ENCODE measurements at regions not wholly inside any gene's neighbourhood (a gene's known extent, or its start where the extent isn't known, plus 50 kb on each side); places are given as distances from the start of the nearest gene placed in this dataset.
"Not testable (repeated sequence)": the region's sequence is repeated elsewhere in the genome, so short reads cannot be mapped to it uniquely, and the experiment has no call there.

GRCh38 chr7:35869117-35869516 lies 68.3 kb downstream of the SEPTIN7 start:
- no CpG with 5 or more reads among the region's 1 CpG for WGBS (ENCODE audit: extremely low coverage, insufficient coverage, low lambda C conversion rate)
- not testable (repeated sequence) for H3K4me2 ChIP-seq (ENCODE audit: low read length); H3K27me3 ChIP-seq (ENCODE audit: insufficient read depth, low read length, poor library complexity); H3K4me3 ChIP-seq (ENCODE audit: low read length); H3K9ac ChIP-seq (ENCODE audit: low read length); H2AK5ac ChIP-seq (ENCODE audit: low read length); H3K23ac ChIP-seq (ENCODE audit: low read length); DNase-seq; H2BK15ac ChIP-seq (replicated peaks; ENCODE audit: low read depth); H2BK120ac ChIP-seq (ENCODE audit: low read depth, low read length); H3K56ac ChIP-seq (ENCODE audit: low read length); H2BK5ac ChIP-seq (ENCODE audit: low read length); H4K5ac ChIP-seq (ENCODE audit: low read length); H4K8ac ChIP-seq (ENCODE audit: low read depth, low read length); H3K79me2 ChIP-seq (ENCODE audit: control insufficient read depth, insufficient read depth, low read length); H3K18ac ChIP-seq (ENCODE audit: low read length); H3K79me1 ChIP-seq (ENCODE audit: low read length); H3K36me3 ChIP-seq (ENCODE audit: control insufficient read depth, insufficient read depth, low read length); H3K4me1 ChIP-seq (ENCODE audit: control insufficient read depth, low read depth, low read length); H3K27ac ChIP-seq (ENCODE audit: low read depth, low read length); H3K4ac ChIP-seq (ENCODE audit: low read depth, low read length)

- no peaks in the 10 kb centered on the region for H3K4me1 ChIP-seq (ENCODE audit: control insufficient read depth, low read depth, low read length)
- no CpG with 5 or more reads among the region's 5 CpGs for WGBS (ENCODE audit: extremely low coverage, insufficient coverage, low lambda C conversion rate)
- no peak overlapping the region for H2BK15ac ChIP-seq (replicated peaks; ENCODE audit: low read depth)
- no peak overlapping the region for H2BK5ac ChIP-seq (ENCODE audit: low read length)
- no peak overlapping the region for H3K4me3 ChIP-seq (ENCODE audit: low read length)
- H2BK120ac ChIP-seq (ENCODE audit: low read depth, low read length): no peak overlapping the region
- H3K36me3 ChIP-seq (ENCODE audit: control insufficient read depth, insufficient read depth, low read length): peaks cover 2% of the 10 kb centered on the region
- H3K4ac ChIP-seq (ENCODE audit: low read depth, low read length): no peak overlapping the region
- DNase-seq: no peak
- H3K23ac ChIP-seq (ENCODE audit: low read length): no peak overlapping the region
- no peak overlapping the region for H4K5ac ChIP-seq (ENCODE audit: low read length)
- H3K27me3 ChIP-seq (ENCODE audit: insufficient read depth, low read length, poor library complexity): no peaks in the 10 kb centered on the region
- no peak overlapping the region for H2AK5ac ChIP-seq (ENCODE audit: low read length)
- no peak overlapping the region for H3K56ac ChIP-seq (ENCODE audit: low read length)
- H3K4me2 ChIP-seq (ENCODE audit: low read length): no peak overlapping the region
- H3K27ac ChIP-seq (ENCODE audit: low read depth, low read length): no peak overlapping the region
- no peaks in the 10 kb centered on the region for H3K79me2 ChIP-seq (ENCODE audit: control insufficient read depth, insufficient read depth, low read length)
- H3K9ac ChIP-seq (ENCODE audit: low read length): no peak overlapping the region
- H3K18ac ChIP-seq (ENCODE audit: low read length): no peak overlapping the region
- H3K79me1 ChIP-seq (ENCODE audit: low read length): no peaks in the 10 kb centered on the region
- no peak overlapping the region for H4K8ac ChIP-seq (ENCODE audit: low read depth, low read length)
These were observed 69.0 kb downstream of the SEPTIN7 start for GRCh38 chr7:35869810-35870209.

GRCh38 chr7:35871856-35872255 lies 71.0 kb downstream of the SEPTIN7 start:
- Histone ChIP-seq H2BK5ac (ENCODE audit: low read length) (no peak overlapping the region), H3K27me3 (ENCODE audit: insufficient read depth, low read length, poor library complexity) (no peaks in the 10 kb centered on the region), H2BK15ac (replicated peaks; ENCODE audit: low read depth) (no peak overlapping the region), H3K4me2 (ENCODE audit: low read length) (no peak overlapping the region), H3K36me3 (ENCODE audit: control insufficient read depth, insufficient read depth, low read length) (peaks cover under 1% of the 10 kb centered on the region), H3K4me3 (ENCODE audit: low read length) (no peak overlapping the region), H4K5ac (ENCODE audit: low read length) (no peak overlapping the region), H3K79me1 (ENCODE audit: low read length) (no peaks in the 10 kb centered on the region), H3K9ac (ENCODE audit: low read length) (no peak overlapping the region), H2BK120ac (ENCODE audit: low read depth, low read length) (no peak overlapping the region), H3K4me1 (ENCODE audit: control insufficient read depth, low read depth, low read length) (no peaks in the 10 kb centered on the region), H3K79me2 (ENCODE audit: control insufficient read depth, insufficient read depth, low read length) (no peaks in the 10 kb centered on the region), H4K8ac (ENCODE audit: low read depth, low read length) (no peak overlapping the region), H2AK5ac (ENCODE audit: low read length) (no peak overlapping the region), H3K56ac (ENCODE audit: low read length) (no peak overlapping the region), H3K4ac (ENCODE audit: low read depth, low read length) (no peak overlapping the region), H3K27ac (ENCODE audit: low read depth, low read length) (no peak overlapping the region), H3K23ac (ENCODE audit: low read length) (no peak overlapping the region), H3K18ac (ENCODE audit: low read length) (no peak overlapping the region)
- DNase-seq: no peak

GRCh38 chr7:35874886-35875285 lies 74.0 kb downstream of the SEPTIN7 start:
- no peak overlapping the region for H3K27ac ChIP-seq (ENCODE audit: low read depth, low read length)
- H3K79me1 ChIP-seq (ENCODE audit: low read length): no peaks in the 10 kb centered on the region

GRCh38 chr7:35875292-35875691 lies 74.4 kb downstream of the SEPTIN7 start:
- no peak overlapping the region for H3K56ac ChIP-seq (ENCODE audit: low read length)
- no peak for DNase-seq
- no peaks in the 10 kb centered on the region for H3K27me3 ChIP-seq (ENCODE audit: insufficient read depth, low read length, poor library complexity)
- H3K4ac ChIP-seq (ENCODE audit: low read depth, low read length): no peak overlapping the region
- H3K79me1 ChIP-seq (ENCODE audit: low read length): no peaks in the 10 kb centered on the region
- H3K4me1 ChIP-seq (ENCODE audit: control insufficient read depth, low read depth, low read length): no peaks in the 10 kb centered on the region
- H3K18ac ChIP-seq (ENCODE audit: low read length): no peak overlapping the region
- H3K23ac ChIP-seq (ENCODE audit: low read length): no peak overlapping the region
- no peak overlapping the region for H4K5ac ChIP-seq (ENCODE audit: low read length)
- H3K9ac ChIP-seq (ENCODE audit: low read length): no peak overlapping the region
- H2BK15ac ChIP-seq (replicated peaks; ENCODE audit: low read depth): no peak overlapping the region
- H3K27ac ChIP-seq (ENCODE audit: low read depth, low read length): no peak overlapping the region
- no peaks in the 10 kb centered on the region for H3K79me2 ChIP-seq (ENCODE audit: control insufficient read depth, insufficient read depth, low read length)
- no peak overlapping the region for H3K4me2 ChIP-seq (ENCODE audit: low read length)
- no peak overlapping the region for H4K8ac ChIP-seq (ENCODE audit: low read depth, low read length)
- no peak overlapping the region for H2BK5ac ChIP-seq (ENCODE audit: low read length)
- no peak overlapping the region for H2AK5ac ChIP-seq (ENCODE audit: low read length)
- H2BK120ac ChIP-seq (ENCODE audit: low read depth, low read length): no peak overlapping the region
- H3K36me3 ChIP-seq (ENCODE audit: control insufficient read depth, insufficient read depth, low read length): no peaks in the 10 kb centered on the region
- H3K4me3 ChIP-seq (ENCODE audit: low read length): no peak overlapping the region
- WGBS (ENCODE audit: extremely low coverage, insufficient coverage, low lambda C conversion rate): no CpG with 5 or more reads among the region's 2 CpGs

More at GRCh38 chr7:35874886-35875285, 74.0 kb downstream of the SEPTIN7 start:
- Histone ChIP-seq H3K36me3 (ENCODE audit: control insufficient read depth, insufficient read depth, low read length) (no peaks in the 10 kb centered on the region), H4K5ac (ENCODE audit: low read length) (no peak overlapping the region), H3K27me3 (ENCODE audit: insufficient read depth, low read length, poor library complexity) (no peaks in the 10 kb centered on the region), H3K4me1 (ENCODE audit: control insufficient read depth, low read depth, low read length) (no peaks in the 10 kb centered on the region), H3K79me2 (ENCODE audit: control insufficient read depth, insufficient read depth, low read length) (no peaks in the 10 kb centered on the region), H3K9ac (ENCODE audit: low read length) (no peak overlapping the region), H3K56ac (ENCODE audit: low read length) (no peak overlapping the region), H3K4me3 (ENCODE audit: low read length) (no peak overlapping the region), H2BK5ac (ENCODE audit: low read length) (no peak overlapping the region), H3K23ac (ENCODE audit: low read length) (no peak overlapping the region), H3K4ac (ENCODE audit: low read depth, low read length) (no peak overlapping the region), H3K18ac (ENCODE audit: low read length) (no peak overlapping the region), H2AK5ac (ENCODE audit: low read length) (no peak overlapping the region), H4K8ac (ENCODE audit: low read depth, low read length) (no peak overlapping the region), H3K4me2 (ENCODE audit: low read length) (no peak overlapping the region), H2BK15ac (replicated peaks; ENCODE audit: low read depth) (no peak overlapping the region), H2BK120ac (ENCODE audit: low read depth, low read length) (no peak overlapping the region)
- WGBS (ENCODE audit: extremely low coverage, insufficient coverage, low lambda C conversion rate): no CpG with 5 or more reads among the region's 1 CpG
- no peak for DNase-seq

- Histone ChIP-seq H2AK5ac (ENCODE audit: low read length) (no peak overlapping the region), H4K5ac (ENCODE audit: low read length) (no peak overlapping the region), H3K79me1 (ENCODE audit: low read length) (no peaks in the 10 kb centered on the region), H3K9ac (ENCODE audit: low read length) (no peak overlapping the region), H3K18ac (ENCODE audit: low read length) (no peak overlapping the region), H3K23ac (ENCODE audit: low read length) (no peak overlapping the region), H2BK15ac (replicated peaks; ENCODE audit: low read depth) (no peak overlapping the region), H2BK5ac (ENCODE audit: low read length) (no peak overlapping the region), H2BK120ac (ENCODE audit: low read depth, low read length) (no peak overlapping the region), H3K4me1 (ENCODE audit: control insufficient read depth, low read depth, low read length) (no peaks in the 10 kb centered on the region), H3K4me3 (ENCODE audit: low read length) (no peak overlapping the region), H3K4me2 (ENCODE audit: low read length) (no peak overlapping the region), H3K56ac (ENCODE audit: low read length) (no peak overlapping the region), H3K36me3 (ENCODE audit: control insufficient read depth, insufficient read depth, low read length) (no peaks in the 10 kb centered on the region), H3K79me2 (ENCODE audit: control insufficient read depth, insufficient read depth, low read length) (no peaks in the 10 kb centered on the region), H4K8ac (ENCODE audit: low read depth, low read length) (no peak overlapping the region), H3K27me3 (ENCODE audit: insufficient read depth, low read length, poor library complexity) (no peaks in the 10 kb centered on the region), H3K27ac (ENCODE audit: low read depth, low read length) (no peak overlapping the region), H3K4ac (ENCODE audit: low read depth, low read length) (no peak overlapping the region)
- DNase-seq: no peak
- no CpG with 5 or more reads among the region's 1 CpG for WGBS (ENCODE audit: extremely low coverage, insufficient coverage, low lambda C conversion rate)
These were observed 77.5 kb downstream of the SEPTIN7 start for GRCh38 chr7:35878351-35878750.
